Activated CD4-positive, alpha-beta T cell treated with anti-CD3 and anti-CD28 coated beads, Interleukin-2, amount 10 ng/mL, durations not matched to agents 7 days and 5 days (primary cell): ENCODE measurements at regions not wholly inside any gene's neighbourhood (a gene's known extent, or its start where the extent isn't known, plus 50 kb on each side); places are given as distances from the start of the nearest gene placed in this dataset.

Experiments
- CTCF ChIA-PET: fragments of 350-600 bp; sonication (Branson Sonifier 250); formaldehyde crosslinking; loops from one replicate; lab custom pipeline; 2021; ENCODE audit warnings: antibody characterized with exemption; lab: Charles Lee
- POLR2A ChIA-PET: fragments of 350-600 bp; sonication (Branson Sonifier 250); formaldehyde crosslinking; loops from one replicate; lab custom pipeline; 2021; ENCODE audit warnings: antibody characterized with exemption; lab: Charles Lee
- DNase-seq: peaks from one replicate; pipeline ENCODE4 v3.0.0-alpha.2; 2020
- H3K27ac Mint-ChIP-seq: one replicate; pipeline ENCODE4 v1.8.0; 2021; ENCODE audit warnings: mild to moderate bottlenecking, moderate library complexity, mixed read lengths
- H3K27me3 Mint-ChIP-seq: one replicate; pipeline ENCODE4 v1.8.0; 2021; ENCODE audit warnings: mixed read lengths
- H3K36me3 Mint-ChIP-seq: one replicate; pipeline ENCODE4 v1.8.0; 2021; ENCODE audit warnings: low read depth, mixed read lengths
- H3K4me1 Mint-ChIP-seq: one replicate; pipeline ENCODE4 v1.8.0; 2021; ENCODE audit warnings: mixed read lengths
- H3K4me3 Mint-ChIP-seq: one replicate; pipeline ENCODE4 v1.8.0; 2021; ENCODE audit warnings: mild to moderate bottlenecking, moderate library complexity, mixed read lengths
- H3K9me3 Mint-ChIP-seq: one replicate; pipeline ENCODE4 v1.8.0; 2021; ENCODE audit warnings: mixed read lengths

GRCh38 chr17:77865112-77865611 is 93.3 kb upstream of the TNRC6C start:
- ChIA-PET POLR2A (no interaction called here), CTCF (no interaction called here)
- H3K4me1 Mint-ChIP-seq, result peaks cover 24% of the 10 kb centered on the region
- H3K27ac Mint-ChIP-seq, result no peak overlapping the region
- no peak overlapping the region for H3K4me3 Mint-ChIP-seq
- DNase-seq, result no peak
- H3K27me3 Mint-ChIP-seq, result peaks cover 6% of the 10 kb centered on the region
- no peaks in the 10 kb centered on the region for H3K36me3 Mint-ChIP-seq
- no peaks in the 10 kb centered on the region for H3K9me3 Mint-ChIP-seq

- no peak for DNase-seq
- no peak overlapping the region for H3K27ac Mint-ChIP-seq
- peaks cover 6% of the 10 kb centered on the region for H3K27me3 Mint-ChIP-seq
- H3K9me3 Mint-ChIP-seq, result no peaks in the 10 kb centered on the region
- ChIA-PET CTCF (no interaction called here), POLR2A (no interaction called here)
- no peak overlapping the region for H3K4me3 Mint-ChIP-seq
- H3K36me3 Mint-ChIP-seq, result no peaks in the 10 kb centered on the region
- peaks cover 24% of the 10 kb centered on the region for H3K4me1 Mint-ChIP-seq
Observed at GRCh38 chr17:77865716-77866115, 92.8 kb upstream of the TNRC6C start.

DNA sequence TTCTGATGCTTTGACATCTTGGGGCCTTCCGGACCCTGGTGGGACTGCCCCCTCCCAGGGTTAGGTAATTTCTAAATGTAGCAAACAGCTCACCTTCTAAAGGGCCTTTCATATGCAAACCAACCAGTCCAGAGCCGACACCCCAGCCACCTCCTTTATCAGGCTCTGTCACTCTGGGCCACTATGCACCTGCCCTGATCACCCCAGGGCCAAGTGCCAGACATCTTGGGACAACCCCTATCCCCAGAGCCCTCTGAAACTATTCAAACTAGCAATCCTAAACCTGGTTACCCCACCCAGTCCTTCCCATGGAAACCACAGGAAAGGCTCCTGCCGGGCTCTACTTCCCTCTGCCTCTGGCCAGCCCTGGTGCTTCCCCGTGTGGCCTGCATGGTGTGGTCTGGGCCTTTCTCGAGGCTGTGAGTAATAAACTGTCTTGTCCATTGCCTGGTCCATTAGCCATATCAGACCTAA is 91.2 kb upstream of the TNRC6C start:
- CTCF ChIA-PET, result interaction anchor here (1.4 kb wide), 1 partner anchor 19 kb away, joined by 3 read pairs; no protein-coding TSS in a partner anchor
- peaks cover 35% of the 10 kb centered on the region for H3K4me1 Mint-ChIP-seq
- POLR2A ChIA-PET, result no interaction called here
- H3K9me3 Mint-ChIP-seq, result no peaks in the 10 kb centered on the region
- no peaks in the 10 kb centered on the region for H3K27me3 Mint-ChIP-seq
- H3K36me3 Mint-ChIP-seq, result no peaks in the 10 kb centered on the region
- no peak for DNase-seq
- no peak overlapping the region for H3K27ac Mint-ChIP-seq
- H3K4me3 Mint-ChIP-seq, result no peak overlapping the region

DNA sequence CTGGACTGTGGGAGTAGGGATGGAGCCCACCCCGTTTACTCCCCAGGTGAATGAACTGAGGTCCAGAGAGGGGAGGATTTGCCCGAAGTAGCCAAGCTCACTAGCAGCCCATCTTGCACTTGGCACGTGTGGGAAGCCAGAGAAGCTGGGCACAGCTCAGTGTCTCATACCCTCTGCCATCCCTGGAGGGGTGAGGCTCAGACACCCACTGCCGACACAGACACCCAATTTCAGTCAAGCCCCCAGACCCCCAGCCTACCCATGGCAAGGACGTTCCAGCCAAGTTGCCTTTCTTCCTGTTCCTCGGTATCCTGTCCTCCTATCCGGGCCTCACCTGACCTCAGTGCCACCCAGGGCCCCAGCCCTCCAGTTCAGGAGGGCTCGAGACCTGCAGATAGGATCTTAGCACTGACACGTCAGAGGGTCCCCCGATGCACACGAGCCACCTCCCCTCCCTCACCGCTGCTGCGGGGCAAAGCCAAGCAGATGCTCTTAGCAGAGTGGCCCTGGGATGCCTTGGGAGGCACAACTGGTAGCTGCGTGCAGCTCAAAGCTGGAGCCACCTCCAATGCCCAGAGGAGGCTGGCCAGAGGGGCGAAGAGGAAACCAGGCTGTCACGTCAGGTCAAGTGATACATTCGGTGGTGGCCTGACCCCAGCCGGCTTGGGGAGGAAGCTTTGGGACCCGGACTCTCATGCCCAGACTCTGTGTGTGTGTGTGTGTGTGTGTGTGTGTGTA is 90.4 kb upstream of the TNRC6C start:
- H3K4me3 Mint-ChIP-seq, result no peak overlapping the region
- no peaks in the 10 kb centered on the region for H3K27me3 Mint-ChIP-seq
- DNase-seq, result no peak
- peaks cover 43% of the 10 kb centered on the region for H3K4me1 Mint-ChIP-seq
- peaks cover 2% of the 10 kb centered on the region for H3K9me3 Mint-ChIP-seq
- ChIA-PET POLR2A (no interaction called here), CTCF (interaction anchor here (0.8 to 3.3 kb wide), 4 partner anchors 9 to 20 kb away, joined by 3 to 16 read pairs (median 4); no protein-coding TSS in a partner anchor)
- peaks cover 2% of the 10 kb centered on the region for H3K36me3 Mint-ChIP-seq
- H3K27ac Mint-ChIP-seq, result no peak overlapping the region

DNA sequence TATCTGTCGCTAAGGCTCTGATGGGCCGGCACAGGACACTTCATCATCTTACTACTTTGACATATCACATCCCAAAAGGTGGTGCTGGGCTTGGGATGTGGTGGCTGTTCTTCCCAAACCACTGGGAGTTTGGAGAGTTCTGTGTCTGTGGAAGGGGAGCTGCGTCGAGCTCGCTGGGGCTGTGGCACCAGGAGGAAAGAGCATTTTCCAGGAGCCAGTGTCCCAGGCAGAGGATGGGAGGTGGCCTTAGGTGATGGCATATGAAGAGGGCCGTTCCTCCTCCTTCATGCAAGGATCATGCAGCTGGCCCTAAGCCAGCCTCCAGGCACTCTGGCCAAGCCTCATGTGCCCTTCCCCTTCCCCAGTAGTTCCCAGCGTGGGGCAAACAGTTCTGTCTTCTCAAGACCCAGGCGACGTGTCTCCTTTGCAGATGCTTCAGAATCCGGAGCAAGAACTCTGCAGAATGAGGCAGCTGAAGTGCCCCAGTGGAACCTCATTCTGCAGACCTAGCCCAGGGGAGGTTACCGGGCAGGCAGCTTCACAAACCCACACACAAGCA is 89.4 kb upstream of the TNRC6C start:
- Mint-ChIP-seq H3K36me3 (peaks cover 2% of the 10 kb centered on the region), H3K4me3 (no peak overlapping the region), H3K4me1 (peaks cover 46% of the 10 kb centered on the region), H3K9me3 (peaks cover 2% of the 10 kb centered on the region), H3K27ac (no peak overlapping the region), H3K27me3 (no peaks in the 10 kb centered on the region)
- no peak for DNase-seq
- CTCF ChIA-PET, result interaction anchor here (2.1 to 3.3 kb wide), 2 partner anchors 10 to 12 kb away, joined by 6 to 16 read pairs; no protein-coding TSS in a partner anchor
- POLR2A ChIA-PET, result interaction anchor here (0.7 kb wide), 1 partner anchor 245 kb away, joined by 3 read pairs; no protein-coding TSS in a partner anchor

- peaks cover 49% of the 10 kb centered on the region for H3K4me1 Mint-ChIP-seq
- H3K27ac Mint-ChIP-seq, result no peak overlapping the region
- no peak overlapping the region for H3K4me3 Mint-ChIP-seq
- ChIA-PET CTCF (interaction anchor here (2.1 to 3.3 kb wide), 2 partner anchors 11 kb away, joined by 6 to 16 read pairs; no protein-coding TSS in a partner anchor), POLR2A (interaction anchor here (0.7 kb wide), 1 partner anchor 246 kb away, joined by 3 read pairs; no protein-coding TSS in a partner anchor)
- no peak for DNase-seq
- H3K36me3 Mint-ChIP-seq, result peaks cover 2% of the 10 kb centered on the region
- peaks cover 2% of the 10 kb centered on the region for H3K9me3 Mint-ChIP-seq
- no peaks in the 10 kb centered on the region for H3K27me3 Mint-ChIP-seq
Observed at GRCh38 chr17:77869665-77870132, 88.8 kb upstream of the TNRC6C start.

DNA sequence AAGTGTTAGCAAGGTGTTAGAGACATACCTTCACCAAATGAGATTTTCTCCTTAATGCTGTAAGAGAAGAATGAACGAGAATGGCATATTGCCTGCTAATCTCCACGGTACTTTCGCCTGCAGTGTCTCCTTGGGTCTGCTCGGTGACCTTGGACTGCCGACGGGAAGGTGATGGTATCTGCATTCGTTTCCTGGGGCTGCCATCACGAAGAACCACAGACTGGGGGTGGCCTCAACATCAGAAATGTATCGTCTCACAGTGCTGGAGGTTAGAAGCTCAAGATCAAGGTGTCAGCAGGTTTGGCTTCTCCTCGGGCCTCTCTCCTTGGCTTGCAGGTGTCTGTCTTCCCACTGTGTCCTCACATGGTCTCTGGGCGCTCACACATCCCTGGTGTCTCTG is 86.3 kb upstream of the TNRC6C start:
- ChIA-PET CTCF (no interaction called here), POLR2A (no interaction called here)
- Mint-ChIP-seq H3K4me3 (no peak overlapping the region), H3K27me3 (no peaks in the 10 kb centered on the region), H3K27ac (peak overlapping the region; percentile 69), H3K36me3 (peaks cover 16% of the 10 kb centered on the region), H3K4me1 (peaks cover 51% of the 10 kb centered on the region), H3K9me3 (peaks cover 14% of the 10 kb centered on the region)
- DNase-seq, result peak; percentile 37

- H3K27me3 Mint-ChIP-seq, result no peaks in the 10 kb centered on the region
- ChIA-PET POLR2A (no interaction called here), CTCF (no interaction called here)
- H3K4me3 Mint-ChIP-seq, result no peak overlapping the region
- H3K36me3 Mint-ChIP-seq, result peaks cover 17% of the 10 kb centered on the region
- DNase-seq, result no peak
- peaks cover 54% of the 10 kb centered on the region for H3K4me1 Mint-ChIP-seq
- H3K27ac Mint-ChIP-seq, result no peak overlapping the region
- H3K9me3 Mint-ChIP-seq, result peaks cover 16% of the 10 kb centered on the region
Observed at GRCh38 chr17:77872714-77873499, 85.6 kb upstream of the TNRC6C start.

- H3K27ac Mint-ChIP-seq, result no peak overlapping the region
- CTCF ChIA-PET, result no interaction called here
- no peak overlapping the region for H3K4me3 Mint-ChIP-seq
- peaks cover 57% of the 10 kb centered on the region for H3K4me1 Mint-ChIP-seq
- POLR2A ChIA-PET, result no interaction called here
- H3K27me3 Mint-ChIP-seq, result no peaks in the 10 kb centered on the region
- DNase-seq, result no peak
- peaks cover 17% of the 10 kb centered on the region for H3K36me3 Mint-ChIP-seq
- peaks cover 16% of the 10 kb centered on the region for H3K9me3 Mint-ChIP-seq
Observed at GRCh38 chr17:77873500-77874302, 84.8 kb upstream of the TNRC6C start.

DNA sequence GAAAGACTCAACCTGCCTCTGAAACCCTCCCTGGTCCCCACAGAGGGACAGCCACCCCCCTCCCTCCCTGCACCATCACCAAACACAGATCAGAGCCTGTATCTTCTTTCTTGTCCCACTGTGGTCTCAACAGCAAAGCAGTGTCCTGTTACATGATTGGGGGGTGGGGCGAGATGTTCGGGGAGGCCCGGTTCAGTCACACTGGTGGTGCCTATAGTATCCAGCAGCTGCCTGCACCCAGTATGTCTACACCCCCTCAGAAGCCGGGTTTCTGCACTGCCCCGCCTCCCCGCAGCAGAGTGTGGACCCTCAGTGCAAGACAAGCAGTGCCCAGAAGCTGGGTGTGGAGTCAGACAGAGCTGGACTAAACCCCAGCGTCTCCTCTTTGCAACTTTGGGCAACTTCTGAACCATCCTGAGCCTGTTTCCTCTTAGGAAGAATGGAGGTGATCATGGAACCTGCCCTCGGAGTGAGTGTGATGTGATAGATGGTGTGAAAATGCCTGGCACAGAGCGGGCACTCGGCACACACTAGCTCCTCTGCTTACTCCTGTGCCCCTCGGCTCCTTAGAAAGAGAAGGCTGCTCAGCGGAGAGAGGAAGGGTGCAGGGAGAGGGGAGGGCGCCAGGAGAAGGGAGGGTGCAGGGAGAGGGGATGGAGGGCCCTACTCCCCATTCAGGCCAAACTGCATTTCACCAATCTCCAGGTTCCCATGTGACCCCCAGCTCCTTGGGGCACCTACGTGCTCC is 84.0 kb upstream of the TNRC6C start:
- no peak overlapping the region for H3K27ac Mint-ChIP-seq
- H3K36me3 Mint-ChIP-seq, result peaks cover 17% of the 10 kb centered on the region
- peaks cover 16% of the 10 kb centered on the region for H3K9me3 Mint-ChIP-seq
- ChIA-PET POLR2A (no interaction called here), CTCF (interaction anchor here (0.7 to 1.3 kb wide), 2 partner anchors 11 to 26 kb away, joined by 3 read pairs; no protein-coding TSS in a partner anchor)
- no peaks in the 10 kb centered on the region for H3K27me3 Mint-ChIP-seq
- H3K4me3 Mint-ChIP-seq, result no peak overlapping the region
- H3K4me1 Mint-ChIP-seq, result peaks cover 55% of the 10 kb centered on the region
- DNase-seq, result no peak

DNA sequence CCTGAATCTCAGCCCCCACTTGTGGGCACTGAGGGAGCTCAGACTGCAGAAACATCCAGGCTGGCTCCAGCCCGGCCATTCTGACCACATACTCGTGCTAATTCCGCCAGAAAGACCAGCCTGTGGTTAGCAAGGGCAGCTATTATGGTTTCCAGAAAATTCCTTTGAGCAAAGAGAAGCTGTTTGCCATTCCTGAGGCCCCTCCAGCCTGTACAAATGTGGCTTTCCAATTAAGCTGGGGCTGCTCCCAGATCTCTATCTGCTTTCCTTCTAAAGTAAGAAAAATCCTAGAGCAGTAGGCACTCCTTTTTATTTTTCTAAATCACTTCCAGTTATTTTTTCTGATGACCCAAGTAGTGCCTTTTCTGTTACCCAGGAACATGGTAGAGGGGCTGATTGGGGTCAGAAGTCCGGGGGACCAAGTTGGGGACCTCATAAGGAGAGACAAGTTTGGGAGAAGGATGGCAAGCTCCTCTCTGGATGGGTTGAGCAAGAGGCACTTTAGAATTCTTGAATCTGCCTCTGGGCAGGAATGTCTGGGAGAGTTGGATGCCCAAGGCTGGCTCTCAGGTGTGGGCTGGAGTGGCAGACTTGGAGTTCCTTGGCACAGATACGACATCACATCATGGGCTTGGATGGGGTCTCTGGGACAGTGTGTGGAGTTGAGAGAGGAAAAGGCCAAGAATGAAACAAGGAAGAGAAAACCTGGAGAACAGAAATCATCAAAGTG is 83.3 kb upstream of the TNRC6C start:
- POLR2A ChIA-PET, result no interaction called here
- peaks cover 17% of the 10 kb centered on the region for H3K36me3 Mint-ChIP-seq
- H3K9me3 Mint-ChIP-seq, result peaks cover 16% of the 10 kb centered on the region
- no peak overlapping the region for H3K27ac Mint-ChIP-seq
- CTCF ChIA-PET, result interaction anchor here (0.7 to 1.3 kb wide), 4 partner anchors 9 to 29 kb away, joined by 3 to 4 read pairs (median 4); no protein-coding TSS in a partner anchor
- no peak for DNase-seq
- no peak overlapping the region for H3K4me3 Mint-ChIP-seq
- H3K4me1 Mint-ChIP-seq, result peaks cover 53% of the 10 kb centered on the region
- no peaks in the 10 kb centered on the region for H3K27me3 Mint-ChIP-seq
